Activated naive CD8-positive, alpha-beta T cell treated with anti-CD3 and anti-CD28 coated beads, Interleukin-2, amount 10 ng/mL, durations not matched to agents 7 days and 5 days (primary cell): ENCODE measurements at regions not wholly inside any gene's neighbourhood (a gene's known extent, or its start where the extent isn't known, plus 50 kb on each side); places are given as distances from the start of the nearest gene placed in this dataset.
"Not testable (repeated sequence)": the region's sequence is repeated elsewhere in the genome, so short reads cannot be mapped to it uniquely, and the experiment has no call there.

Experiments
- ATAC-seq: fragments of 150-1000 bp; cut with Tn5 transposase; one replicate; pipeline ENCODE4 v1.10.0; 2021; ENCODE audit warnings: low read depth, moderate library complexity
- POLR2A ChIA-PET: fragments of 350-600 bp; sonication (Branson Sonifier 250); formaldehyde crosslinking; loops from one replicate; lab custom pipeline; 2021; ENCODE audit warnings: antibody characterized with exemption; lab: Charles Lee
- DNase-seq: peaks from one replicate; pipeline ENCODE4 v3.0.0; 2021
- H3K27ac Mint-ChIP-seq: one replicate; pipeline ENCODE4 v1.8.0; 2022; ENCODE audit warnings: mild to moderate bottlenecking, mixed read lengths
- H3K27me3 Mint-ChIP-seq: one replicate; pipeline ENCODE4 v1.8.0; 2022; ENCODE audit warnings: mild to moderate bottlenecking, moderate library complexity, mixed read lengths
- H3K36me3 Mint-ChIP-seq: one replicate; pipeline ENCODE4 v1.8.0; 2021; ENCODE audit warnings: mild to moderate bottlenecking, mixed read lengths
- H3K4me1 Mint-ChIP-seq: one replicate; pipeline ENCODE4 v1.8.0; 2021; ENCODE audit warnings: mixed read lengths
- H3K4me3 Mint-ChIP-seq: one replicate; pipeline ENCODE4 v1.8.0; 2022; ENCODE audit warnings: mild to moderate bottlenecking, moderate library complexity, mixed read lengths
- H3K9me3 Mint-ChIP-seq: one replicate; pipeline ENCODE4 v1.8.0; 2021; ENCODE audit warnings: mixed read lengths

GRCh38 chr1:145553795-145554194 is 54.0 kb upstream of the GPR89A start:
- H3K4me3 Mint-ChIP-seq, H3K4me1 Mint-ChIP-seq, POLR2A ChIA-PET, H3K9me3 Mint-ChIP-seq, H3K36me3 Mint-ChIP-seq, H3K27ac Mint-ChIP-seq, ATAC-seq, DNase-seq: not testable (repeated sequence)
- peaks cover 35% of the 10 kb centered on the region for H3K27me3 Mint-ChIP-seq

GRCh38 chr1:145545055-145545454 is 62.7 kb upstream of the GPR89A start:
- POLR2A ChIA-PET = no interaction called here
- DNase-seq (no peak), ATAC-seq (no peak)
- Mint-ChIP-seq H3K4me3 (no peak overlapping the region), H3K9me3 (no peaks in the 10 kb centered on the region), H3K36me3 (no peaks in the 10 kb centered on the region), H3K4me1 (no peaks in the 10 kb centered on the region), H3K27ac (no peak overlapping the region), H3K27me3 (peaks cover 34% of the 10 kb centered on the region)

GRCh38 chr1:145541685-145542084 is 66.1 kb upstream of the GPR89A start:
- DNase-seq, H3K36me3 Mint-ChIP-seq, ATAC-seq, H3K4me1 Mint-ChIP-seq, H3K9me3 Mint-ChIP-seq, H3K4me3 Mint-ChIP-seq, H3K27ac Mint-ChIP-seq, POLR2A ChIA-PET: not testable (repeated sequence)
- H3K27me3 Mint-ChIP-seq = peaks cover 40% of the 10 kb centered on the region

- H3K27me3 Mint-ChIP-seq = peaks cover 43% of the 10 kb centered on the region
- H3K36me3 Mint-ChIP-seq, H3K27ac Mint-ChIP-seq, H3K4me3 Mint-ChIP-seq, H3K9me3 Mint-ChIP-seq, POLR2A ChIA-PET, DNase-seq, ATAC-seq, H3K4me1 Mint-ChIP-seq: not testable (repeated sequence)
Observed at GRCh38 chr1:145541246-145541645, 66.5 kb upstream of the GPR89A start.

GRCh38 chr1:145538118-145538882 is 69.5 kb upstream of the GPR89A start:
- ATAC-seq, H3K4me3 Mint-ChIP-seq, POLR2A ChIA-PET, H3K9me3 Mint-ChIP-seq, H3K27ac Mint-ChIP-seq, H3K36me3 Mint-ChIP-seq, H3K4me1 Mint-ChIP-seq, DNase-seq: not testable (repeated sequence)
- peaks cover 25% of the 10 kb centered on the region for H3K27me3 Mint-ChIP-seq

- H3K27me3 Mint-ChIP-seq = peaks cover 19% of the 10 kb centered on the region
Observed at GRCh38 chr1:145537003-145537402, 70.8 kb upstream of the GPR89A start.

GRCh38 chr1:145535461-145535860 is 72.3 kb upstream of the GPR89A start:
- DNase-seq, H3K4me3 Mint-ChIP-seq, H3K4me1 Mint-ChIP-seq, H3K27ac Mint-ChIP-seq, POLR2A ChIA-PET, H3K36me3 Mint-ChIP-seq, ATAC-seq, H3K9me3 Mint-ChIP-seq: not testable (repeated sequence)
- peaks cover 10% of the 10 kb centered on the region for H3K27me3 Mint-ChIP-seq

More at GRCh38 chr1:145537003-145537402, 70.8 kb upstream of the GPR89A start:
- H3K9me3 Mint-ChIP-seq, H3K36me3 Mint-ChIP-seq, ATAC-seq, H3K27ac Mint-ChIP-seq, H3K4me3 Mint-ChIP-seq, POLR2A ChIA-PET, DNase-seq, H3K4me1 Mint-ChIP-seq: not testable (repeated sequence)

GRCh38 chr1:145528068-145528564 is 79.7 kb upstream of the GPR89A start:
- H3K36me3 Mint-ChIP-seq, ATAC-seq, H3K4me1 Mint-ChIP-seq, POLR2A ChIA-PET, DNase-seq, H3K4me3 Mint-ChIP-seq, H3K9me3 Mint-ChIP-seq, H3K27ac Mint-ChIP-seq: not testable (repeated sequence)
- peaks cover 14% of the 10 kb centered on the region for H3K27me3 Mint-ChIP-seq

GRCh38 chr1:145520159-145520558 is 87.6 kb upstream of the GPR89A start:
- H3K36me3 Mint-ChIP-seq, ATAC-seq, H3K27ac Mint-ChIP-seq, DNase-seq, H3K4me3 Mint-ChIP-seq, H3K4me1 Mint-ChIP-seq, H3K9me3 Mint-ChIP-seq, POLR2A ChIA-PET: not testable (repeated sequence)
- H3K27me3 Mint-ChIP-seq = peaks cover 21% of the 10 kb centered on the region

- H3K9me3 Mint-ChIP-seq, H3K4me3 Mint-ChIP-seq, H3K27ac Mint-ChIP-seq, H3K36me3 Mint-ChIP-seq, POLR2A ChIA-PET, H3K4me1 Mint-ChIP-seq, ATAC-seq, DNase-seq: not testable (repeated sequence)
- H3K27me3 Mint-ChIP-seq = peaks cover 17% of the 10 kb centered on the region
Observed at GRCh38 chr1:145519302-145519701, 88.5 kb upstream of the GPR89A start.

- H3K27me3 Mint-ChIP-seq, H3K27ac Mint-ChIP-seq, POLR2A ChIA-PET, ATAC-seq, H3K9me3 Mint-ChIP-seq, H3K4me3 Mint-ChIP-seq, DNase-seq, H3K36me3 Mint-ChIP-seq, H3K4me1 Mint-ChIP-seq: not testable (repeated sequence)
Observed at GRCh38 chr1:145513017-145513416, 87.6 kb upstream of the NBPF20 start.

GRCh38 chr1:145508053-145508452 is 82.7 kb upstream of the NBPF20 start:
- H3K36me3 Mint-ChIP-seq, H3K27ac Mint-ChIP-seq, H3K4me3 Mint-ChIP-seq, H3K4me1 Mint-ChIP-seq, H3K27me3 Mint-ChIP-seq, POLR2A ChIA-PET, H3K9me3 Mint-ChIP-seq, DNase-seq: not testable (repeated sequence)
- ATAC-seq = peak; percentile 66

GRCh38 chr1:145505663-145506647 is 80.6 kb upstream of the NBPF20 start:
- H3K9me3 Mint-ChIP-seq, H3K27me3 Mint-ChIP-seq, DNase-seq, H3K36me3 Mint-ChIP-seq, H3K4me3 Mint-ChIP-seq, POLR2A ChIA-PET, H3K4me1 Mint-ChIP-seq, H3K27ac Mint-ChIP-seq: not testable (repeated sequence)
- peak; percentile 62 for ATAC-seq
